ENCODE measurements at regions not wholly inside any gene's neighbourhood (a gene's known extent, or its start where the extent isn't known, plus 50 kb on each side); places are given as distances from the start of the nearest gene placed in this dataset.

DNA sequence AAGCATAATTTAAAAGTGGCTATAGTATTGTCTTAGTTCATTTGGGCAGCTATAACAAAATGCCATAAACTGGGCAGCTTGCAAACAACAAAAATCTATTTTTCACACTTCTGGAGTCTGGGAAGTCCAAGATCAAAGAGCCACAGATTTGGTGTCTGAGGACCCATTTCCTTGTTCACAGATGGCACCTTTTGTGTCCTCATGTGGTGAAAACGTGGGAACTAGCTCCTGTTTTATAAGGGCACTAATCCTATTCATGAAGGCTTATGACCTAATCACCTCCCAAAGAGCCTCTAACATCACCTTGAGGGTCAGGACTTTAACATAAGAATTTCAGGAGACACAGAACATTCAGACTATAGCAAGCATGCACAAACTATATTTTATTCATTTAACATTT is 126.5 kb upstream of the WDFY3 start (continued):
- TF ChIP-seq ZNF134 (CRISPR knock-in tag; conservative IDR thresholded peaks at IDR 0.05) (no peak), ELF2 (CRISPR knock-in tag; IDR thresholded peaks at IDR 0.05) (no peak), SMC3 (conservative IDR thresholded peaks at IDR 0.05; ENCODE audit: insufficient read depth, low read depth, low read length) (no peak), NONO (IDR thresholded peaks at IDR 0.05; ENCODE audit: low read depth in 2 of 2, low read length in 1 of 2) (no peak), CC2D1A (IDR thresholded peaks at IDR 0.05) (no peak), TAF15 (IDR thresholded peaks at IDR 0.05; ENCODE audit: low read depth, low read length) (no peak)
- TF ChIP-seq, protein P1, sequence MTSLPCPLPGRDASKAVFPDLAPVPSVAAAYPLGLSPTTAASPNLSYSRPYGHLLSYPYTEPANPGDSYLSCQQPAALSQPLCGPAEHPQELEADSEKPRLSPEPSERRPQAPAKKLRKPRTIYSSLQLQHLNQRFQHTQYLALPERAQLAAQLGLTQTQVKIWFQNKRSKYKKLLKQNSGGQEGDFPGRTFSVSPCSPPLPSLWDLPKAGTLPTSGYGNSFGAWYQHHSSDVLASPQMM (CRISPR knock-in tag; IDR thresholded peaks at IDR 0.05), result no peak

- Histone ChIP-seq H3K36me3 (ENCODE audit: control insufficient read depth, insufficient read depth, low read length) (no peaks in the 10 kb centered on the region), H4K20me1 (replicated peaks; ENCODE audit: control insufficient read depth, insufficient read depth, low read length) (no peaks in the 10 kb centered on the region), H3K27me3 (ENCODE audit: control insufficient read depth in 2 of 2, insufficient read depth in 2 of 2, low read length in 2 of 2) (no peaks in the 10 kb centered on the region), H3K9me1 (ENCODE audit: control insufficient read depth, insufficient read depth, low read length) (no peaks in the 10 kb centered on the region), H3K4me2 (ENCODE audit: insufficient read depth, low read length) (no peak overlapping the region), H2AFZ (ENCODE audit: low read depth, low read length) (no peak overlapping the region), H3K79me2 (ENCODE audit: control insufficient read depth, insufficient read depth, low read length) (no peaks in the 10 kb centered on the region), H3K27ac (ENCODE audit: extremely low read depth, low read depth, low read length) (no peak overlapping the region), H3K4me1 (replicated peaks in 1 of 2; ENCODE audit: control insufficient read depth in 2 of 2, insufficient read depth in 2 of 2, low read length in 2 of 2) (no peaks in the 10 kb centered on the region), H3K4me3 (no peak overlapping the region), H3K9ac (ENCODE audit: insufficient read depth in 1 of 2, low read depth in 2 of 2, low read length in 2 of 2) (no peak overlapping the region), H3K9me3 (replicated peaks; ENCODE audit: control insufficient read depth, insufficient read depth, low read depth, low read length) (no peaks in the 10 kb centered on the region)
- ATAC-seq, result no peak
- in situ Hi-C loops (cut with MboI), result no loop called here
- 0% methylated on average over 1 of the region's 1 CpG for WGBS (ENCODE audit: insufficient coverage, low coverage, missing lambda C conversion rate)
- POLR2A ChIA-PET, result no interaction called here
- CTCF ChIA-PET (ENCODE audit: low intra/inter-chr PET ratio), result no interaction called here
- FAIRE-seq, result no peak
- intact Hi-C loops (cut with micrococcal nuclease), result no loop called here
- no peak for DNase-seq (ENCODE audit: extremely low read depth in 1 of 4, low spot score in 3 of 4)
- BruUV-seq (replicated peaks), result no TSS peak
- TF ChIP-seq E2F8 (IDR thresholded peaks at IDR 0.05; ENCODE audit: low read depth, partially characterized antibody) (no peak), ARID2 (IDR thresholded peaks at IDR 0.05) (no peak), MYNN (IDR thresholded peaks at IDR 0.05) (no peak), MYNN (CRISPR knock-in tag; IDR thresholded peaks at IDR 0.05) (no peak), MAFF (IDR thresholded peaks at IDR 0.05; ENCODE audit: low read length) (no peak), TEAD2 (tag; IDR thresholded peaks at IDR 0.05) (no peak), NR1H2 (CRISPR knock-in tag; IDR thresholded peaks at IDR 0.05) (no peak), NUFIP1 (IDR thresholded peaks at IDR 0.05; ENCODE audit: partially characterized antibody) (no peak), NCOA4 (IDR thresholded peaks at IDR 0.05; ENCODE audit: partially characterized antibody) (no peak), E2F1 (CRISPR knock-in tag; IDR thresholded peaks at IDR 0.05) (no peak), E2F3 (CRISPR knock-in tag; IDR thresholded peaks at IDR 0.05) (no peak), ZNF212 (CRISPR knock-in tag; IDR thresholded peaks at IDR 0.05) (no peak)
- TF ChIP-seq, protein P2, sequence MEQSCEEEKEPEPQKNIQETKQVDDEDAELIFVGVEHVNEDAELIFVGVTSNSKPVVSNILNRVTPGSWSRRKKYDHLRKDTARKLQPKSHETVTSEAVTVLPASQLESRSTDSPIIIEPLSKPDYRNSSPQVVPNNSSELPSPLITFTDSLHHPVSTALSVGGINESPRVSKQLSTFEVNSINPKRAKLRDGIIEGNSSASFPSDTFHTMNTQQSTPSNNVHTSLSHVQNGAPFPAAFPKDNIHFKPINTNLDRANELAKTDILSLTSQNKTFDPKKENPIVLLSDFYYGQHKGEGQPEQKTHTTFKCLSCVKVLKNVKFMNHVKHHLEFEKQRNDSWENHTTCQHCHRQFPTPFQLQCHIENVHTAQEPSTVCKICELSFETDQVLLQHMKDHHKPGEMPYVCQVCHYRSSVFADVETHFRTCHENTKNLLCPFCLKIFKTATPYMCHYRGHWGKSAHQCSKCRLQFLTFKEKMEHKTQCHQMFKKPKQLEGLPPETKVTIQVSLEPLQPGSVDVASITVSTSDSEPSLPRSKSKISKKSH (CRISPR knock-in tag; IDR thresholded peaks at IDR 0.05), result no peak
Observed at GRCh38 chr4:85094735-85095134, 128.2 kb upstream of the WDFY3 start.

All from K562 (cell line).